Femur (tissue), 1 donor: ENCODE measurements at regions not wholly inside any gene's neighbourhood (a gene's known extent, or its start where the extent isn't known, plus 50 kb on each side); places are given as distances from the start of the nearest gene placed in this dataset.

Experiments used
- DNase-seq: peaks from one replicate; pipeline ENCODE4 v3.0.0-alpha.2; 2017

DNA sequence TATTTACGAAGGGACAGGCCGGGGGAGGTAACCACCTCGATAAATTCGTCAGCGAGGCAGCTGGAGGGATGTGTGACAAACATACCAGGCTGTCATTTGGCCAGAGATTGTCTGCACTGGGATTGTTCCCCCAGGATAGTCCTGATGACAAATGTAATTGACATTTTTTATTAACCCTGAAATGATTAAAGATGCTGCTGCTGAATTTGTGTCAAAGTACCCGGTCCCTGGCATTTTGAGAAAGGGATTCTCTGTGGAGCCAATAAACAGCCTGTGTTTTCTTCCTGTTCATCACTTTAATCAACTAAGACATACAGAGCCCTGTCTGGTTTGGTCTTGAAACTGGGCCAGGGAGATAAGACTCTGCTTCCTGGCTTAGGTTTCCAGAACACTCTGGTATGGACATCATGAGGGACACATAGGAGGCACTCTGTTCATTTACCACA is 117.6 kb downstream of the SLC25A47 start:
- DNase-seq: no peak

DNA sequence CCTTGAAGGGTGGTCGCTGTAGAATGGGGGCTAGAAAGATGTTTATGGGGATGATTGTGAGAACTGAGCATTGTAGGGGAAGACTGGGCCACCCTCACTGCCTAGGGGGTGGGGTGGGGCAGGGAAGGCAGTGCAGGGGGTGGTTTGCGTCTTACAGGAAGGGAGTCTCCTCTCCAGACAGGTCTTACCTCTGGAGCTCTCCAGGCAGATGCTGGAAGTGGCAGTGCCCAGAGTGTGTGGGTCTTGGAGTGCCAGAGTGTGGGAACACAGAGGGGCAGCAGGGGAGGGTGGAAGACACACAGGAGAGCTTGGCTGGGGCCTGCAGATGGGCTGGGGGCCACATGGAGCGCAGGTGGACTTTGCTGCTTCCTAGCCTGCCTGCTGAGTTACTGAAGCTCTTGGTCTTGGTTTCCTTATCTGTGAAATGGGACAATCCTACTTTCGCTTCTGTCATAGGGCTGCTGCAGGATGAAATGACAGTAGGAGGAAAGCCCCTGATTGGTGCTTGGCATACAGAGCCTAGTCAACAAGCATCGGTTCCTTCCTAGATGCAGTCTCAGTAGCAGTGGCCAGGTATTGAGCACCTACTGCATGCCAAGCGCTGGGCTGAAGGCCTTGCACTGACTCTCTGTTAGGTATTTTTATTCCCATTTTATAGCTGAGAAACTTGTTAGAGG is 118.3 kb downstream of the SLC25A47 start:
- DNase-seq: no peak

DNA sequence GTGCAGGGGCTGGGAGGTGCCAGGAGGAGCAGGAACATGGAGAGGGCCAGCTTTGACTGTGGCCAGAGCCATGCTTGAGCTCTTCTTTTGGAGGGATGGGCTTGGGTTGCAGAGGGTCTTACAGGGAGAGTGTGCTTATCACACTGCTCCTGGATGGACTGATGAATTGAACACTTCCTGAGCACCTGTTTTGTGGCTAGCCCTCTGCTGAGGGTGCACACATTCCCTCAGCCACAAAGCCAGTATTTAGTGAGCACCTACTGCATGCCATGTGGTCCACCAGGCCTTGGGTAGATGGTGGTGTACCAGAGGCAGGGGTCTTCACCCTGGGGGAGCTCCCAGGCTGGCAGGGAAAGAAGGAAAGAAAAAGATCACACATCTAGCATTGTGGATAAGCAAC is 118.9 kb downstream of the SLC25A47 start:
- DNase-seq: no peak

DNA sequence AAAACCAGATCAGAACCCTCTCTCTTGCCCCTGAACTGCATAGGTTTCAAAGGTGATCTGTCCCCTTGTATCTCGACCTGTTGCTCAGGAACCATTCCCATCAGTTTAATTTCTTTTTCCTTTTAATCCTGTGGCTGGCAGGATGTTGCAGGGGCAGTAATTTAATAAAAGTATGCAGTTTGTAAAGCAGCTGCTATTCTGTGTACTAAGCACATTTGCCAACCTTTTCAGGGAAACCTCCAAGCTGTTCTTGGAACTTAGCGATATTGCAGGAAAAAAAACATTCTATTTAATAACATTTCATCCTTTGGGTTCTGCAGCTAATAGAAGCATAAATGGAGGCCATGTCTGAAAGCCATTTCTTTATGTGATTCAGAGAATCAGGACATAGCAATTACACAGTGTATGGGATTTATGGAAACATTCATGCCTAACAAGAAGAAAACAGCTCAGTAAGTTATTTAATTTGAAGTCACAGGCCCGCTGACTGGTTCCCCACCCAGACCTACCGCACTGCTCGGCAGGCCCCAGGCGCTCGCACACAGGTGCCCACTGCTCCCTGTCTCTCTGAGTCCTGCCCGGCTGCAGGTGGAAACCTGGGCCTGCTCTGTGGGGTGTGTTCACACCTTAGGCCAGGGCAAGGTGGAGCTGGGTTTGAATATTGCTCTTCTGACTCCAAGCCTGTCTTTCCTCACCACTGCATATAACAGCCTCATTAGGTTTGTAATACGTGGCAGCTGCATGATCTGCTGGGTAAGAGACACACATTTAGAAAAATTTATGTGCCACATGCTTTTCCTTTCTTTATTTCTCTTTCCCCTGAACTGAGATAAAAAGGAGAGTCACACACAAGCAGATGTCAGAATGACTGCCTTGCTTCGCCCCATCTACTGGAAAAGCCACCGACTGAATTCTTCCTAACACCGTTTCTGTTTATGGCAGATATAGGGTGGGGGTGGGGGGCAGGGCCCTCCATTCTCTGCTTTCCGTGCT is 119.7 kb downstream of the SLC25A47 start:
- DNase-seq: no peak

DNA sequence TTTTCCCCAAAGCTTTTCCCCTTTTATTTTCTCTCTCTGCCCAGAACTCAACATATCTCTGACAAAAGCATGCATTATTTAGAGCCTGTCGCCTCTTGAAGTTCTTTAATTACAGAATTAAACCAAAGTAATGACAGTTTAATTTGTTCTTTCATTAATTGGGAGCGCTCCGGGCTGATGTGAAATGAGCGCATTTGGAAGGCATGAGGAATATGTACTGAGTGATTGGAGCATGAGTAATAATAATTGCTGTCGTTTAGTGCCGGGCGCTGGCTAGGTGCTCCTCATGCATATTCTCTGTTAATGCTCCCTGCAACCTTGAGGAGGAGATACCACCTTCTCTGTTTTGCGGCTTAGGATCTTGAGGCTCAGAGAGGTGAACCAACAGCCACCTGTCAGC is 120.5 kb downstream of the SLC25A47 start:
- no peak for DNase-seq

DNA sequence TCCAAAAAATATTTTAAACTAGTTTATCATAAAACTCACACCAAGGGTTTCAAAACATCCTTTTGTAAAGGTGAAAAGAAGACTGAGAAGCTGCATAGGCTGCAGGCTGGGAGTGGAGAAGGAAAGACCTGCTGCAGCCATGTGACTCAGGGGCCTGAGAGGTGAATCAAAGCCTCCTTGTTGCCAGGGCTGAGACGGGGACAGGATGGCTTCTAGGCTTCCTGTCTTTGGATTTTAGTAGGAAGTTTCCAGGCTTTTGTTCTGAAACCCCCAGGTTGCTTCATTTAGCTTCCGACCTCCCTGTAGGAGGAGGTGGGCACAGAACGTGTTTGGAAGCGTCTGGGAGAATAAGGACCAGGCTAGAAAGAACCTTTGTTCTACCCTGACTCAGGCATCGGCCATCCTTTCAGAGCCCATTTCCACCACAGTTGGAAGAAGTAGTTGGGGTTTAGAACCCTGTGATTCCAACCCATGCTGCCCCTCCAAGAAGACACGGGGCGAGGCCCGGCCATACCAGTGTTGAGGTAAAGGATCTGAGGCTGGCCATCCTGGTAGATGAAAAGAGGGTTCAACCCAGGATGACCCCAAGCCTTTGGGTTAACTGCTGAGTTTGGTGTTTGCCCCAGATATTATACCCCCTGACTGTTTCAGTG is 122.4 kb downstream of the SLC25A47 start:
- DNase-seq: no peak

DNA sequence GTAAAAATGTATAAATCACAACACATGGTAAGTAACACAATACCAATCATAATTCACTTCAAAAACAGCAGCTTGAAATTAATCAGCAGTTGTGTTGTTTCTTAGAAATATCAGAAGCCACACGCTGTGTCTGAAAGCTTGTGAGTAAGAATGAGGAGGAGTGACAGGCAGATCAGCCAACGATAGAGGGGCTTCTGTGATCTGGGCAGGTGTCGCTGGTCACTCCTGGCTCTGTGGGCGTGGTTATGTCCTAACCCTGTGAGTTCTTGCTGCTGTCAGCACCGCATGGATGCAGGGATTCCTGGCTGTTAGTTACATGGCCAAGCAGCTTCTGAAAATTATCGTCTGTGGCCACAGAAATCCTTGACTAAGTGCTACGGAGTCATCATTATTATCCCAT is 123.4 kb downstream of the SLC25A47 start:
- DNase-seq: no peak

DNA sequence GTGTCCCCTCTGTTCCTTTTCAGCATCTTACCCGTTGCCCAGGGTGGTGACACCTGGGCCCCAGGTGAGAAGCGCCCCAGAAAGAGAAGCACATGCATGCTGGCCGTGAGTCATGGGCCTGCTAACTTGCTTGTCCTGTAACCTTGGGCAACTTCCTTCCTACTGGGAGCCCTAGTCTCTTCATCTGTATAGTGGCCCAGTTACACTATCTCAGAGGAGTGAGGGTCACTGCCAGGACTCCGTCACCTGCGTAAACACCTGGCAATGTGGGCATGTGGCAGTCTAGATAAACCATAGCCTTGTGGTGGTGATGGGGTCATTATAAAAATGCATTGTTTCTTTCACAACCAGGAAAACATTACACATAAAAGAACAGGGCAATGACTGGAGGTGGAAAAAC is 125.2 kb downstream of the SLC25A47 start:
- no peak for DNase-seq

DNA sequence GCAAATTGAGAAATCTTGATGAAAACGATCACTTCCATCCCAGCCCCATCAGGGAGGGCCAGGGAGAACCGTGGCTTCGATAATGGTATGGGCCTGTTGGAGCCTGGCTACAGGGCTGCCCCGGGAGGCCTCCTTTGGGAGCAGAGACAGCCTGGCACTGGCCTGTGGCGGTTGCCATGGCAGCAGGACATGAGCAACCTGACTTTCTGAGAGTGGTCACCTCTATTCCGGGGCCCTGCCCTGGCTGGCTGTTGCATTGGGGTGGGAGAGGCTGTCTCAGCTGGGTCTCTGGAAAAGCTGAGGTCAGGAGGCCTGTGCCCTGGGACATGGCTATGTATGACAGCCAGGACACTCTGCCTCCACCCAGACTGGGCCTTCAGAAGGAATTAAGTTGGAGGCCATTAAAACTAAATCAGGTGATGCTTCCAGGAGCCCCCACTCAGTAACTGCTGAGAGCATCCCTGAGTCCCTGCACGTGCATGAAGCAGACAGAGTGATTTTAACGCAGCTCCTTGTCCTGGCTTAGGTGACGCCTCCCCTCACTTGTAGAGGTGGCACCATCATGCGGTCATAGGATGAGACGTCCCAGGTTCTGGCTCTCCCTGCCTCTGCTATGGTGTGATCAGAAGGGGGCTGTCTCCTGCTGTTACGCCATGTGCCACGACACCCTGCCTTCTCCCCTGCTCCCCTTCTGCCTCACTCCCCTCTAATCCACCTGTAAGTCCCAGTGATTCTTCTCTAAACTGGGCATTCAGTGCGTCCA is 126.3 kb downstream of the SLC25A47 start:
- no peak for DNase-seq

DNA sequence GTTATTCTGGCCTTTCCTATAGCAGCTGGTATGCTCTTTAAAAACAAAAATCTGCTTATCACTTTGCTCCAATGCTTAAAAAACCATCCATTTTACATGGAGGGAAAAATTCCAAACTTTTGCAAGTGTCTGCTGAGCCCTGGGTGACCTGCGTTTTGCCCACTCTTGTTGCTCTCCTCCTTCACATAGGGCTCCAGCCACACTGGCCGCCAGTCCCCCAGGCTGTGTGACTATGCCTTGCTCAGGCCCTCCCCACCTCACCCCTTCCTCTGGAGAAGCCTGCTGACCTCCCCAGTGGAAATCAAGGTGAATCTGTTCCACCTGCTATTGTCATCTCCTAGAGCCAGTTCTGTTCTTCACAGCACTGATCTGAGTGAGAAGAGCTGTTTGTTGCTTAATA is 126.9 kb downstream of the SLC25A47 start:
- no peak for DNase-seq

DNA sequence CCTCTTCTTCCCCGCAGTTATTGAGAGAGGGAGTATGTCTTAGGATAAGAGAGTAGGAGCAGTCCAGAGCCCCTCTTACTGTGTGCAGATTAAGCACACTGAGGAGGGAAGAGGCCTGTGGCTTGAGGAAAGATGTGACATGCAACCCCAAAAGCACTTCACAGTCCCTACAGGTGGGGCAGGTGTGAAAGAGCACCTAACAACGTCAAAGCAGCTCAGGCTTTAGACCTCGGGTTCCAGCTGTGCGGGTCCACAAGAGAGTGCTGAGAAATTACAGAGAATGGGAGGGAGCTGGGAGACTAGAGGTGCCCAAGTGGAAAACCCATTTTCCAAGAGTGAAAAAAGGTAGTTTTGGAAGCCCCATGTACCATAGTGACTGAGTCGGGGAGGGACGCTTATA is 127.6 kb downstream of the SLC25A47 start:
- DNase-seq: no peak

DNA sequence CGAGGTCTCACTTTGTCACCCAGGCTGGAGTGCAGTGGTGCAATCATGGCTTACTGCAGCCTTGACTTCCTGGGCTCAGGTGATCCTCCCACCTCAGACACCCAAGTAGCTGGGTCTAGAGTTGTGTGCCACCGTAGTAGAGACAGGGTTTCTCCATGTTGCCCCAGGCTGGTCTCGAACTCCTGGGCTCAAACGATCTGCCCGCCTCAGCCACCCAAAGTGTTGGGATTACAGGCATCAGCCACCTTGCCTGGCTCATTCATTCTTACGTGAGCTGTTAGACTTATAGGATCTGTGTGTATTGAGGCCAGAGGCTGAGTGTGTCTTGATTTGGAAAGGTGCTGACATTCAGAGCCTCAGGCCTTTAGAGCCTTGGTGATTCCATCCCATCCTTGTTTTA is 128.1 kb downstream of the SLC25A47 start:
- no peak for DNase-seq

DNA sequence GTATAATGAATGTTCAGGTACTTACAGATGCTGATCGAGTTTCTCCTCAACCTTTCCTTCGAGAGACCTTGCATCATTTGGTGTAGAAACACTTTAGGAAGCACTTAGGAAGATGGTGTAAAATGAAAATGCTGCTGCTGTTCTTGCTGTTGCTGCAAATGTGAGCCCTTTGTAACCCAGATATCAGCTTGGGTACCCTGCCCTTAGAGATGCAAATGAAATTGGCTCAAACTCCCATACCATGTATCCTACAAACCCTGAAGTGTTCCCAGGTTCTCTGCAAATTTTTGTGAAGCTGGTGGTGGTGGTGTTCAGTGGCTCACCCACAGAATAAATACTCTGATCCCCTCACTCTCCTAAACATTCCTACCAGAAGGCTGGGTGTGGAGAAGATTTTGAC is 130.8 kb downstream of the SLC25A47 start:
- DNase-seq: no peak

DNA sequence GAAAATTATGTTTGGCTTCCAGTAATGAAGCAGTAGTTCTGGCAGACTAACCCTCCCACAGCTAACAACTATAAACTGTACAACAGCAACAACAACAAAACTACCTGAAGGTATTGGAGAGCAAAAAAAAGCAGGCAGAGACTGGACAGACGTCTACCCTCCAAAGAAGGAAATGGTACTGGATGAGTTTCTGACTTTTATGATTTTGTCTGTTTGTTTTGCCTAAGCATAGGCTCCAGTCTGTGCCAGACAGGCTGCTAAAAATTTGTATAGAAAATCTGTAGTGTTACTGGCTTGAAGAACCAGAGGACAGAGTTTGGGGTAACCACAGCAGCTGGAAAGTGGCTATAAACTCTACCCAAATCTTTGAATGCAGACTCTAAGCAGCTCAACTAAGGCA is 131.3 kb downstream of the SLC25A47 start:
- no peak for DNase-seq

DNA sequence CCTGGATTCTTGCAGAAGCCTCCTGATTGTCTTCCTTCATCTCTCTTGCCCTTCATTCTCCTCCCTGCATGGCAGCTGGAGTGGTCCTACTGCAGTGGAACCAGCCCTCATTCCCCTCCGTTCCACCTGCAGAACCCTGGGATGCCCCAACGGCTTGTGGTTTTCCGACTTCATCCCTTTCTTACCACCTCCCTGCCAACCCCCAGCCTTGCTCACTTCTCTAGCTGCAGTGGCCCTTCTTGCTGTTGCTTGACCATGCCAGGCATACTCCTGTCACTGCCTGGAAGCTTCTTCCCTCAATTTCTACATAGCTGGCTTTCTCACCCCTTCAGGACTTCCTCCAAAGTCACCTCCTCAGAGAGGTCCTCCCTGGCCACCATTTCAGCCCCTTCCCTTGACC is 123.3 kb downstream of the BEGAIN start:
- no peak for DNase-seq

DNA sequence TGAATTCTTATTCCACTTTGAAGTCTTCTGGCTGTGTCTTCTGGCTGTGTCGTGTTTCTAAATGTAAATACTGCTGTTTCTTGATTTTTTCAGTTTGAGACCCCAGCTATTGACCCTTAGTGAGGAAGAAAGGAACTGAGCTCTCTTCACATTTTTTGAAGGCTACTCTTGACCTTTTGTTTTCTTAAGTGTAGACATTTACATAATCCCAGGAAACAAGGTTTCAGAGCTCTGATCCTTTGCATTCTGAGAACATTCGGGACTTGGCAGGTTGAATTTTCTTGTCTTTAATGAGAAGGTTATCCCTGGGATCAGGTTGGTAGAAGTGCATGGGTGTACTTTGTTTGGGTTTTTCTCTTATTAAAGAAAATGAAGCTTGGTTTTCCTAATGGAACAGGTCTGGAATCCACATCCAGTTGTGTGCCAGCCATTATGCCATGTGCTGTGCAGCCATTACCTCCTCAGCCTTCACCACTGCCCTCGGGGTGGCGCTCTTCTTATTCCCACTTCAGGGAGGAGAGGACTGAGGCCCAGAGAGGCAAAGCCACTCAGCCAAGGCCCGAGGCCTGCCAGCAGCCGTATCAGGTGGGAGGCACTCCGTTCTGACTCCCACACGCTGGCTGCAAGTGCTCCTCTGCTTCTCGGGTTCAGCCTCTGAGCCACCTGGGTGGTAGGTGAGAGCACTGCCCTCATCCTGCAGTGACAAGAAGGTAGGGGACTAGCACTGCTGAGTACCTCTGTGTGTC is 120.9 kb downstream of the BEGAIN start:
- DNase-seq: no peak

DNA sequence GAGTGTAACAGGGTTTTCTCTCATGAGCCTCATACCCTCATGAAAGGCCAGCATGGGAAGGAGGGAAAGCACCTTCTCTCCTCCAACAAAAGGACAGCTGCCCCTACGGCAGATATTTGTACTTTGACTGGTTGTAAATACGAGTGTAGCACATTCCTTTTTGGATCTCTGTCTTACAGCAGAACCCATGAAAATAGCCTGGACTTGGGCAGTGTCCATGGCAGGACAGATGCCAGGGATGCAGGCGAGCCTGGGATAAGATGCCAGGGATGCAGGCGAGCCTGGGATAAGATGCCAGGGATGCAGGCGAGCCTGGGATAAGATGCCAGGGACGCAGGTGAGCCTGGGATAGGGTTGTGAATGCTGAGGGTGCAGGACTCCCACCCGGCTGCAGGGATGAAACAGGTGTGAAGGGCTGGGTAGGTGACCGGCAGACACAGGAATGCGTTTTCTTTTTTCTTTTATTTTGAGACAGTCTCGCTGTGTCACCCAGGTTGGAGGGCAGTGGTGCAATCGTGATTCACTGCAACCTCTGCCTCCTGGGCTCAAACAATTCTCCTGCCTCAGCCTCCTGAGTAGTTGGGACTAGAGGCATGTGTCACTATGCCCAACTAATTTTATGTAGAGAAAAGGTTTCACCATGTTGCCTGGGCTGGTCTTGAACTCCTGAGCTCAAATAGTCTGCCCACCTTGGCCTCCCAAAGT is 120.0 kb downstream of the BEGAIN start:
- DNase-seq: no peak

DNA sequence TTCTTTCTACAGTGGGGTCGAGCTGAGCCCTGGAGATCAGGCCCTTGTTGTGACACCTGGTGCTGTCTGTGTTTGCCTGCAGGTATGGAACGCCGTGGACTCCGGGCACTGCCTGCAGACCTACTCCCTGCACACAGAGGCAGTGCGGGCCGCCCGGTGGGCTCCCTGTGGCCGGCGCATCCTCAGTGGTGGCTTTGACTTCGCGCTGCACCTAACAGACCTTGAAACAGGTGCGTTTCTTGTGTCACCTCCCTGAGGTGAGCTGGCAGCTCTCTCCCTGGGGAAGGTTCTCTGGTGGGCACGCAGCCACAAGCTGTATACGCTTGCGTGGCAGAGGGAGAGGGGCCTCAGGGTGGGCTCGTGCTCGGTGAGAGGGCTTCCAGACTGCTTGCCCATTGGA is 119.3 kb downstream of the BEGAIN start:
- DNase-seq: no peak

DNA sequence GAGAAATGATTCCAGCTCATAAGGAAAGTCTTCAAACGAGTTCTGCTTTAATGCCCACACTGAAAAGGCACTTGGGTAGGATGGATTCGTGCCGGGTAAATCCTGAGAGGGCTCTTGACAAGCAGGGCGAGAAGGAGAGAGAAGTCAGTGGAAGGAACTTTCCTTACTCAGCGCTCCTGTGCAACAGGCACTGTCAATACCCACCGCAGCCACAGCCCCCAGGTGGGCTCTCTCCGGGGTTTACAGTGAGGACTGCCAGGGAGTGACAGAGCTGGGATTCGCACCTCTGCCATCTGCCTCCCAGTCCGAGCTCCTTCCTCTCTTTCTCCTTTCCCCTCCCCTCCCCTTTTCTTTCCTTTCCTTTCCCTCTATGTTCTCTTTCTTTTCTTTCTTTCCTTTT is 118.7 kb downstream of the BEGAIN start:
- no peak for DNase-seq

DNA sequence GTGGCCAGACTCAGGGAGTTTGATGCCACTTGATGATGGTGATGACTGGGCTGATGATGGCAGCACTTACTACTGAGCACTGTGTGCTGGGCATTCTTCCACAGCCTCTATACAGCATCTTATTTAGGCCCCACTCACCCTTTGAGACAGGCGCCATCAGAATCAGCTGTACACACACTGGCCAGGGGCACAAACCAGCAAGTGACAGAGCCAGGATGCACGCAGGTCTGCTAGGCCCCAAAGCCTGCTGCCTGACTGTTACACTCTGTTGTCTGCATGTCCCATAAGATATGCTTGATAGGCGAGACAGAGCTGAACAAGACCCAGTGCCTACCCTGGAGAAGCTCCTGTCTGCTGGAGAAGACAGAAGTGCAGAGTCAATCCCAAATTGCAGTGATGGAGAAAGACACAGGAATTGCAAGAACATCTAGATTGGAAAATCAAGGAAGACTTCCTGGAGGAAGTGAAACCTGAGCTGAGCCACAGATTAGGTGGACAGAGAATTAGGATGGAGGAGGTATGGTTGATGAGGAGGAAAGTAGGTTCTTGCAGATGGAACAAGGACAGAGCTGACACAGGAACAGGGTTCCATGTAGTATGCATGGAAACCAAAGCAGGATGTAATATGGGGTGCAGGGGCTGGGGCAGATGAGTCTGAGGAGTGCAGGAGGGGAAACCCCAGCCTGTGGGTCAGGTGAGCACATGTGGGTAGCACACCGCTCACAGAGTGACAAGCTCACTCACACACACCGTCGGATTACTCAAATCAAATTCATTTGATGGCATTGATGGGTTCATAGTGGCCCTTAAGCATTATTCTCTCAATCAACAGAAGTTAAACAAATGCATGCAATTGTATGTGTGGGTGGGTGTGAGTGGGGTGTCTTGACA is 117.3 kb downstream of the BEGAIN start:
- no peak for DNase-seq
